ENCODE measurements at regions not wholly inside any gene's neighbourhood (a gene's known extent, or its start where the extent isn't known, plus 50 kb on each side); places are given as distances from the start of the nearest gene placed in this dataset.

DNA sequence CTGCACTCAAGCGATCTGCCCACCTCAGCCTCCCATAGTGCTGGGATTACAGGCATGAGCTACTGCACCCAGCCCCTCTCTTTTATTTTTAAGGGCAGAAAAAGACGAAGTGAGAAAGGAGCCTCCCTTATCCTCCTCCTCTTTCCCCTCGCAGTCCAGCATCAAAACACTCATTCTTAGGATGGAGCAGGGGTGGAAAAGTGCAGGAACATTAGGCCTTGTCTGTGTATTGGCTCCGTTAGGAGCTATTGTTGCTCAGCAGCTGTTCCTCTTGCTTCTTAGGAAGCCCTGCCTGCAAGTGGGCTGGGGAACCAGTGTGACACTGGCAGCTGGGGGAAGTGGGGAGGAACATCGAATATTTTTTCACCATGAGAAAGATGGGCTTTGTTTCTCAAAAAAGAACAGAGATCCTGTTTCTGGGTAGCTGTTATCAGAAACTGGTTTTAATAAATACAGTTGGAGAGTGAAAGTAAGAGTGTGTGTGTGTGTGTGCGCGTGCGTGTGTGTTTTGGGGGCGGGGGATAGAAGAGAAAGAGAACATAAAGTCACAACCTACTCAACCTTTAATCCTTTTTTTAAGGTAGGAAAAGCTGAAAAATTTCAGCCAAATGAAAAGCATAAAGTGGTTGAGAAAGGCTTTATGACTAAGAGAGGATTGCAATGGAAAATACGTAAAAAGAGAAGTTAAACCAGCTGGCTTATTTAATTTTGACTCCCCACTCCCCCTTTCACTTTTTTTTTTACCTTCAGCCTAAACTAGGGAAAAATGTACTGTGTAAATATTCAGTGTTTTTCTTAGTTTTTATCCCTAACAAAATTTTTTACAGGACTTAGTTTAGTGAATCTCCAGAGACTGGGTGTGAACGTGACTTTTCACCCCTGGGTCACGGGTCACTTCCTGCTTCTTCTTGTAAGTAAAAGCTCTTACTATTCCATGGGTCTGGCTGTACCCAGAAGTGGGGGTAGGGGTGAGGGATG is 197.2 kb upstream of the PLEKHG7 start:
- peaks cover 0 to 45% (median 17%) of the 10 kb centered on the region in 4 donors for H3K4me1 ChIP-seq
- peak overlapping the region in 1 of 3 donors; percentile 26 for H3K4me3 ChIP-seq
- 12% methylated on average over 12 of the region's 12 CpGs for WGBS (ENCODE audit: insufficient coverage, low coverage, low lambda C conversion rate, missing lambda C conversion rate)
- no peak for TF ChIP-seq POLR2A (IDR thresholded peaks at IDR 0.05)
- TF ChIP-seq, protein P1, sequence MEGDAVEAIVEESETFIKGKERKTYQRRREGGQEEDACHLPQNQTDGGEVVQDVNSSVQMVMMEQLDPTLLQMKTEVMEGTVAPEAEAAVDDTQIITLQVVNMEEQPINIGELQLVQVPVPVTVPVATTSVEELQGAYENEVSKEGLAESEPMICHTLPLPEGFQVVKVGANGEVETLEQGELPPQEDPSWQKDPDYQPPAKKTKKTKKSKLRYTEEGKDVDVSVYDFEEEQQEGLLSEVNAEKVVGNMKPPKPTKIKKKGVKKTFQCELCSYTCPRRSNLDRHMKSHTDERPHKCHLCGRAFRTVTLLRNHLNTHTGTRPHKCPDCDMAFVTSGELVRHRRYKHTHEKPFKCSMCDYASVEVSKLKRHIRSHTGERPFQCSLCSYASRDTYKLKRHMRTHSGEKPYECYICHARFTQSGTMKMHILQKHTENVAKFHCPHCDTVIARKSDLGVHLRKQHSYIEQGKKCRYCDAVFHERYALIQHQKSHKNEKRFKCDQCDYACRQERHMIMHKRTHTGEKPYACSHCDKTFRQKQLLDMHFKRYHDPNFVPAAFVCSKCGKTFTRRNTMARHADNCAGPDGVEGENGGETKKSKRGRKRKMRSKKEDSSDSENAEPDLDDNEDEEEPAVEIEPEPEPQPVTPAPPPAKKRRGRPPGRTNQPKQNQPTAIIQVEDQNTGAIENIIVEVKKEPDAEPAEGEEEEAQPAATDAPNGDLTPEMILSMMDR (IDR thresholded peaks at IDR 0.05) = no peak
- H3K9me3 ChIP-seq = no peaks in the 10 kb centered on the region
- ATAC-seq (peak; percentile 37 to 54 (median 43)), DNase-seq (peak; percentile 60 to 65 (median 64))
- no peaks in the 10 kb centered on the region for H3K27me3 ChIP-seq
- intact Hi-C loops (cut with DNase I) = no loop called here
- H3K27ac ChIP-seq = peak overlapping the region; percentile 86 to 97 (median 92)
- H3K36me3 ChIP-seq = no peaks in the 10 kb centered on the region

DNA sequence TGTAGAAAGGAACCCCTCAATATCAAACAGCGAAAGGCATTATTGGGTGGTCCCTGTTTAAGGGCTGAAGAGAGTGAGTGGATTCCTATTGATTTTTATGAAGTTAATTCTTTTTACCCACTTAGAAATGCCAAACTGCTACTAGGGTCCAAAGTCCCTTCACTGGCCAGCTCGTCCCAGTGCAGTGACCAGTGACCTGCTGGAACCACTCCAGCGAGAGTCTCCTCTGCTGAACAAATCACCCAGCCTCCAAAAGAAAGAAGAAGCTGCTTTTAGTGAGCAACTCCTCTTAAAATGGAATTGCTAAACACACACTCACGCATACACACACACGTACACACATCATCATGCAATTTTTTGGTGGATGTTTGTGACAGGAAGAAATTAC is 198.2 kb upstream of the PLEKHG7 start:
- intact Hi-C loops (cut with DNase I) = loop anchor here in 1 of 2 donors (5.0 kb wide), 1 partner anchor 43 kb away; no protein-coding TSS in a partner anchor
- H3K4me1 ChIP-seq = peaks cover 0 to 45% (median 17%) of the 10 kb centered on the region in 4 donors

DNA sequence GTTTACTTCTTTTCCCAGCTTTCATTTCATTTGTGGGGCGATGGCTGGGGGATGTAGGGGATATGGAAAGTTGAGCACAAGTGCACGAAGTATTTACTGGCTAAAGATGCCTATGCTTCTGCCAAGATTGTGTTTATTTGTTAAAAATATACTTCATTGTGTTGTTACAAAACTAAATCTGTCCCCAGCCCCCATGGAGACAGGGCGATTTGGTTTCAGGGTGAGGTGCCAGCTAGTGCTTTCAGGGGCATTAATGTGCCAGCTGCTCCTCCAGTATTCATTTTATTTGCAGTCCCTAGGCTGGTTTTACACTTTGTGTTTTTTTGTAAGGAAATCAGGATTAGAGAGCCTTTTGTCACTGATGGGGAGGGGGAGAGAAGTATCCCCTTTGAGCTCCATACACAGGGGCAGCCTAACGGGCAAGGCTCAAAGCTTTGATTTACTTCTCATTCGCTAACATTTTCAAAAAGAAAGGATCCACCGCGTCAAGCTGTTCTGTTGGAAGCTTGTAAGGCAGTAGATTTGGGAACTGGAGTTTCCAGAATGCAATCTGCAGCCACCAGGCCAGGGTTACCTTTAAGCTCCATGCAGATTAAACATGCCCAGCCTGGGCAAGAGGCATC is 198.7 kb upstream of the PLEKHG7 start:
- TF ChIP-seq POLR2A (IDR thresholded peaks at IDR 0.05) = no peak
- TF ChIP-seq, protein P1 (IDR thresholded peaks at IDR 0.05) = no peak
- peak overlapping the region; percentile 86 to 97 (median 92) for H3K27ac ChIP-seq
- ATAC-seq (peak; percentile 4 to 34 (median 26)), DNase-seq (peak in 1 of 3 donors; percentile 57)
- H3K36me3 ChIP-seq = no peaks in the 10 kb centered on the region
- no peaks in the 10 kb centered on the region for H3K9me3 ChIP-seq
- peaks cover 0 to 45% (median 17%) of the 10 kb centered on the region in 4 donors for H3K4me1 ChIP-seq
- intact Hi-C loops (cut with DNase I) = loop anchor here in 1 of 2 donors (5.0 kb wide), 1 partner anchor 43 kb away; no protein-coding TSS in a partner anchor
- H3K4me3 ChIP-seq = peak overlapping the region in 2 of 3 donors; percentile 19 to 34
- 14% methylated on average over 7 of the region's 7 CpGs for WGBS (ENCODE audit: insufficient coverage, low coverage, low lambda C conversion rate, missing lambda C conversion rate)
- no peaks in the 10 kb centered on the region for H3K27me3 ChIP-seq

More for the DNA sequence above, 198.2 kb upstream of the PLEKHG7 start:
- DNase-seq (peak; percentile 87 to 93 (median 88)), ATAC-seq (peak; percentile 62 to 78 (median 70))
- H3K36me3 ChIP-seq = no peaks in the 10 kb centered on the region
- H3K27me3 ChIP-seq = no peaks in the 10 kb centered on the region
- WGBS (ENCODE audit: insufficient coverage, low coverage, low lambda C conversion rate, missing lambda C conversion rate) = 26% methylated on average over 4 of the region's 5 CpGs
- peak overlapping the region; percentile 86 to 97 (median 92) for H3K27ac ChIP-seq
- H3K4me3 ChIP-seq = peak overlapping the region in 2 of 3 donors; percentile 19 to 34
- H3K9me3 ChIP-seq = no peaks in the 10 kb centered on the region
- TF ChIP-seq POLR2A (IDR thresholded peaks at IDR 0.05) = no peak
- TF ChIP-seq, protein P1 (IDR thresholded peaks at IDR 0.05) = no peak

DNA sequence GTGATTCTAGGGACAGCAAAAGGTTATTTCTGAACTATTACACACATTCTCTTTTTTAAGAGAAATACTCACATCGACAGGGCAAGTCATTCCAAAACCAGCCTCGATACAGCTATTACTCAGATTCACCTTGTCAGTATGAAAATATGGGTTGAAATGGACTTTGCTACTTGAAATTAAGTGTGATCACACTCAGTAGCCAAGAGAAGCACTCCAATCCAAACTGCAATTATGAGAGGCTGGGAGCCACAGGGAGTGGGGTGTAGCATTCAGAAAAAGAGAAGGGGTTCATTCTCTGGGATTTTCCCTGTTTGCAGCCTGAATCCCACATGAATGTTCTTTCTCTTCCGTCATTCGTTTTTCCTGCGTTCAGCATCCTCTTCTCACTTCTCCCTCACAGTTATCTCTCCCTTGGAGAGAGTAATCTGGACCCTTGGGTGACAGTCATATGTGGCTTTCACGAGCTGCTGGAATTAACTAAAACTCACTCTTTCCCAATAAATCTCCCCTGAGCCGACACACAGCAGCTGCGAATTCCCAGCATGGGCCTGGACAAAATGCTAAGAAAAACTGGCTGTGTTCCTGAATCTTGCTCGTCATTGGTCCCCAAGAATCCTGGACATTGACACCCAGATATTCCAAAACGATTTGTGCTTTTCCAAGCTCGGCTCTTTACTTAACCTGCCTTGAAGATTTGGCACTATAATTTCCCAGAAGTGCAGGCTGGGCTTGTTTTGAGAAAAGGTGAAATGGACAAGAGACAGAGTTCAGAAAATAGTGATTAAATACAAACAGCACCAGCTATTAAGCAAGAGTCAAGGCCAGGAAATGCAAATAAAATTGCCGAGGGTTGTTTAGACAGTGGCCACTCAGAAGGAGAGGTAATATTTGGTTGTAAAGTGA is 199.5 kb upstream of the PLEKHG7 start:
- Histone ChIP-seq H3K36me3 (no peaks in the 10 kb centered on the region), H3K4me1 (peaks cover 0 to 45% (median 17%) of the 10 kb centered on the region in 4 donors), H3K4me3 (peak overlapping the region; percentile 30 to 50 (median 44)), H3K27ac (peak overlapping the region; percentile 86 to 97 (median 92)), H3K9me3 (no peaks in the 10 kb centered on the region), H3K27me3 (no peaks in the 10 kb centered on the region)
- intact Hi-C loops (cut with DNase I) = loop anchor here in 1 of 2 donors (5.0 kb wide), 1 partner anchor 44 kb away; no protein-coding TSS in a partner anchor
- TF ChIP-seq, protein P1 (IDR thresholded peaks at IDR 0.05) = no peak
- TF ChIP-seq POLR2A (IDR thresholded peaks at IDR 0.05) = peak; percentile 57
- ATAC-seq (peak; percentile 50 to 75 (median 66)), DNase-seq (peak in 1 of 3 donors; percentile 63)
- 22% methylated on average over 12 of the region's 12 CpGs for WGBS (ENCODE audit: insufficient coverage, low coverage, low lambda C conversion rate, missing lambda C conversion rate)
